GM12878 (cell line): ENCODE measurements at regions not wholly inside any gene's neighbourhood (a gene's known extent, or its start where the extent isn't known, plus 50 kb on each side); places are given as distances from the start of the nearest gene placed in this dataset.

ENCODE experiments used
- BCLAF1 ChIP-seq: fragments of 450-650 bp; IDR thresholded peaks from 2 replicates; pipeline ENCODE4 v1.6.1; 2017; ENCODE audit warnings: antibody characterized with exemption, mild to moderate bottlenecking, moderate library complexity
- CBFB ChIP-seq: IDR thresholded peaks from 2 replicates; pipeline ENCODE4 v1.6.1; 2016; ENCODE audit warnings: antibody characterized with exemption, low read depth
- CTCF ChIP-seq, 3 experiments: IDR thresholded peaks in 2 of 3; conservative IDR thresholded peaks in 1 of 3; 2 replicates each; pipeline ENCODE4 v1.5.1; 2011; ENCODE audit warnings: low read depth in 3 of 3, low read length in 3 of 3, mild to moderate bottlenecking in 3 of 3, control low read depth in 2 of 3, moderate library complexity in 2 of 3, inconsistent platforms in 1 of 3, mixed read lengths in 1 of 3; ENCODE audit not compliant: control insufficient read depth in 2 of 3, insufficient read depth in 1 of 3; ENCODE audit errors: extremely low read depth in 1 of 3
- EP300 ChIP-seq, 2 experiments: fragments of 150-350 bp in 1 of 2; IDR thresholded peaks; 2 replicates each; pipeline ENCODE4 v1.6.1; 2011 to 2012; ENCODE audit warnings: low read depth in 2 of 2, low read length in 2 of 2, borderline replicate concordance in 1 of 2, improper control_type of control experiment in 1 of 2, inconsistent platforms in 1 of 2; ENCODE audit not compliant: control insufficient read depth in 1 of 2
- EZH2 ChIP-seq: IDR thresholded peaks from 2 replicates; pipeline ENCODE4 v1.6.1; 2012; ENCODE audit warnings: low read depth, mild to moderate bottlenecking, control low read depth, inconsistent platforms, low read length, borderline replicate concordance; ENCODE audit not compliant: control insufficient read depth
- FOXK2 ChIP-seq: fragments of 450-650 bp; IDR thresholded peaks from 2 replicates; pipeline ENCODE4 v1.6.1; 2017; ENCODE audit warnings: mild to moderate bottlenecking, moderate library complexity
- GABPA ChIP-seq: IDR thresholded peaks from 2 replicates; pipeline ENCODE4 v1.6.1; 2014; ENCODE audit warnings: antibody characterized with exemption, low read depth, mild to moderate bottlenecking, inconsistent platforms
- HDAC6 ChIP-seq: fragments of 200-600 bp; sonication (generic); IDR thresholded peaks from one replicate; pipeline ENCODE4 v1.8.0; 2017; ENCODE audit warnings: antibody characterized with exemption; ENCODE audit not compliant: unreplicated experiment
- JUND ChIP-seq: IDR thresholded peaks from 2 replicates; pipeline ENCODE4 v1.6.1; 2012; ENCODE audit warnings: low read depth, mild to moderate bottlenecking, low read length, improper control_type of control experiment, moderate library complexity
- RAD21 ChIP-seq: IDR thresholded peaks from 2 replicates; pipeline ENCODE4 v1.6.1; 2011; ENCODE audit warnings: mild to moderate bottlenecking, low read depth, low read length, moderate library complexity; ENCODE audit not compliant: insufficient read depth
- RELA ChIP-seq: fragments of 450-650 bp; IDR thresholded peaks from 2 replicates; pipeline ENCODE4 v1.8.0; 2014; ENCODE audit warnings: borderline replicate concordance; ENCODE audit not compliant: partially characterized antibody
- TARDBP ChIP-seq: IDR thresholded peaks from 2 replicates; pipeline ENCODE4 v1.6.1; 2016; ENCODE audit warnings: borderline replicate concordance
- TCF12 ChIP-seq: IDR thresholded peaks from 2 replicates; pipeline ENCODE4 v1.6.1; 2011; ENCODE audit warnings: low read depth, mild to moderate bottlenecking, low read length
- YBX1 ChIP-seq: fragments of 450-650 bp; IDR thresholded peaks from 2 replicates; pipeline ENCODE4 v1.6.1; 2016; ENCODE audit warnings: antibody characterized with exemption

GRCh38 chr15:25596644-25597562, 158.1 kb upstream of the UBE3A start:
- TF ChIP-seq CTCF (IDR thresholded peaks at IDR 0.05 in 2 of 3, conservative IDR thresholded peaks at IDR 0.05 in 1 of 3; ENCODE audit: control insufficient read depth in 2 of 3, extremely low read depth in 1 of 3, insufficient read depth in 1 of 3, low read depth in 3 of 3, low read length in 3 of 3) (no peak), RELA (no peak), YBX1 (no peak), BCLAF1 (no peak), GABPA (no peak), CBFB (no peak), HDAC6 (no peak), JUND (no peak), RAD21 (no peak), TCF12 (no peak), EZH2 (no peak), EP300 (IDR thresholded peaks at IDR 0.05; ENCODE audit: borderline replicate concordance in 1 of 2, control insufficient read depth in 1 of 2, low read depth in 2 of 2, low read length in 2 of 2) (no peak), TARDBP (no peak), FOXK2 (no peak)
